Fibroblast of gingiva (primary cell): ENCODE measurements at regions not wholly inside any gene's neighbourhood (a gene's known extent, or its start where the extent isn't known, plus 50 kb on each side); places are given as distances from the start of the nearest gene placed in this dataset.

Experiments
- DNase-seq: peaks from one replicate; pipeline ENCODE4 v3.0.0-alpha.2; 2011; ENCODE audit warnings: low read depth

- no peak for DNase-seq
These were observed 346.5 kb downstream of the TNS1 start for GRCh38 chr2:217656316-217656715.

DNA sequence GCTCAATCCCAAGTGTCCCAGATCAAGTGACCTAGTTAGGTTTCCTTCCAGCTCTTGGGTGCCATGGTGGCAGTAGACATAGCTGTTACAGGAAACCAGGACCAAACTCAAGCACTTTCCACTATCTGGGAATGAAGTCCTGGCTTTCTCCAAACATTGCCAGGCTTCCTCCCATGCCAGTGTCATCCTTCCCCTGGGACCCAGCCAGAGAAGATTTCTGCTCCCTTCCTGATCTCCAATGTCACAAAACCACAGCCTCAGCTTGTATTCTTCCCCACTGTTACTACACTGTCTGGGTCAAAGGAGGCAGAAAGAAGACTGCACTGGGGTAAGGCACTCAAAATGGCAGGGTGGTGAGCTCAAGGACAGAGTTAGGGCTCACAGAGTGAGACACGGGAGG is 347.1 kb downstream of the TNS1 start:
- no peak for DNase-seq

DNA sequence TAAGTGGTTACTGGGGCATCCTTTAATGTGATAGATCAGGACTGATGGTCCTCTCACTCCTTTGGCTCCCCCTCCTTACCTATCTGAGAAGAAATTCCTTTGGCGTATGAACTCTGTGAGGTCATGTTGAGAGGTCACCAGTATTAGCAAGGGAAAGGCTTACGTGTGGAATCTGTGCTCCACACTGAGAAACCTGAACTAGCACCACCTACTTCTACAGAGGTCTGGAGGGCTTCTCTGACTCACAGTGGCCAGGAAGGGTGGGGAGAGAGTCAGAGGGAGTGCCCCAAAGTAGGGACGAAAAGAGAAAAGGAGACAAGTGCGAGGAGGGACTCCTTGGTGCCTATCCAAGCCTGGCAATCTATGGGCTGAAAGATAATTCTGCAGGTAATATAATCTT is 348.6 kb downstream of the TNS1 start:
- DNase-seq = no peak

DNA sequence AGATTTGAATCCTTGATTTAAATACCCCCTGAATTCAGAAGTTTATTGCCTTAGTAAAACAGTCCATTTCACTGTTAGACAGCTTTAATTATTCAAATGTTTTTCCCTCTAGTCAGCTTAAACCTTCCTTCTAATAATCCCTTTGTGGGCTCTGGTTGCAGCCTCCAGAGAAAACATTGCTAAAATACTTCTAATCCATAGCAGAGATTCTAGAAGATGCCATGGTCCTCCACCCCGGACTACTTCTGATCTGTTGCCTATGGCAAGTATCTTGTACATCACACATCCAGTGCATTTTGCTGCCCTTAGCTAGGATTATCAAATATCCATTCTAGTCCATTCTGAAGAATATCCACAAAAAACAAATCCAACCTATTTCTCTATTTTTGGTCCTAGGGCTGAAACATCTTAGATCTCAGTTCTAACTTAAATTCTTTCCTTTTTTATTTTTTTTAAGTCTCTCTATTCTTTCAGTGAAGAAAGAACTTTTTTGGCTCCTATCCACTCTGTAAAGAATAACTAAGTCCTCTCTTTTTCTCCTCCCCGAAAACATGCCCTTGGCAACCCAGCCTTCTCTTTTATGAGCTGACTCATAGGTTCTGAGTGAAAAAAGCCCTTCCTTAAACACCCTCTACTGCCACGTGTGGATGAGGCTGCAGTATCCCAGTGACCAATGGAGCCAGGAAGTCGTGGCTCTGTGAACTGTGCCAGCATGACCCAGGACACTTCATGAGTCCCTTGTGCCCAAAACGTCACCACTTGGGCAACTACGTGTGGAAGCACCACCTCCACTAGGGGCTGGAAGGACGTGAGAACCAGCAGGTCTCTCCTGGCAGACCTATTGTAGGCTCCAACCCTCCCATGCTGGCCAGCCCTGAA is 349.8 kb downstream of the TNS1 start:
- DNase-seq = peak; percentile 81

- peak; percentile 43 for DNase-seq
These were observed 352.0 kb downstream of the TNS1 start for GRCh38 chr2:217650716-217651360.

DNA sequence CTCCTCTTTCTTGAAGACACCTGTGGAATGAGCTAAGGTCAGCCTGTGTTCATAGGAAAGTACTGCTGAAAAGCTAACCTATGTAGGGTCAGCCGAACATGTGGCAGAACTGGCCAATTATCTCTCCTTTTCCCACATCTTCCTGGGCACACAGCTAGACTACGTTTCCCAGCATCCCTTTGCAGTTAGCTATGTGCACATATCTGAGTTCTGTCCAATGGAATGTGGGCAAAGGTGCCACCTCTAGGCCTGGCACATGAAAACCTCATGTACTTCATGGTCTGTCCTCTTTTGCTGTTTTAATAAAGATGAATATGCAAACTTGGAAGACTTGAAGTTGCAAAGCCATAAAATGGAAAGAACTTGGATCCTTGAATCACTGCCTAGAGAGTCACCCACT is 352.6 kb downstream of the TNS1 start:
- DNase-seq = no peak

DNA sequence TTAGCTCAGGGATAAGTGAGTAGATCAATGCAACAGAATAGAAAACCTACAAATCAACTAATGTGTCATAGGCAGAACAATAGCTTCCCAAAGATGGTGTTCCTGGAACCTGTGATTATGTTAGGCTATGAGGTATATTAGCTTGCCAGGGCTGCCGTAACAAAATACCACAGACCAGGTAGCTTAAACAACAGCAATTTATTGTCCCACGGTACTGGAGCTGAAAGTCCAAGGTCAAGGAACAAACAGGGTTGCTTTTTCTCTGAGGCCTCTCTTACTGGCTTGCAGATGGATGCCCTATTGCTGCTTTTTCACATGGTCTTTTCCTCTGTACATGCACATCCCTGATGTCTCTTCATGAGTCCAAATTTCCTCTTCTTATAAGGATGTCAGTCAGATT is 354.9 kb downstream of the TNS1 start:
- DNase-seq = no peak

- DNase-seq = no peak
These were observed 355.6 kb downstream of the TNS1 start for GRCh38 chr2:217647226-217647625.

GRCh38 chr2:217645896-217646295 is 356.9 kb downstream of the TNS1 start:
- DNase-seq = no peak

DNA sequence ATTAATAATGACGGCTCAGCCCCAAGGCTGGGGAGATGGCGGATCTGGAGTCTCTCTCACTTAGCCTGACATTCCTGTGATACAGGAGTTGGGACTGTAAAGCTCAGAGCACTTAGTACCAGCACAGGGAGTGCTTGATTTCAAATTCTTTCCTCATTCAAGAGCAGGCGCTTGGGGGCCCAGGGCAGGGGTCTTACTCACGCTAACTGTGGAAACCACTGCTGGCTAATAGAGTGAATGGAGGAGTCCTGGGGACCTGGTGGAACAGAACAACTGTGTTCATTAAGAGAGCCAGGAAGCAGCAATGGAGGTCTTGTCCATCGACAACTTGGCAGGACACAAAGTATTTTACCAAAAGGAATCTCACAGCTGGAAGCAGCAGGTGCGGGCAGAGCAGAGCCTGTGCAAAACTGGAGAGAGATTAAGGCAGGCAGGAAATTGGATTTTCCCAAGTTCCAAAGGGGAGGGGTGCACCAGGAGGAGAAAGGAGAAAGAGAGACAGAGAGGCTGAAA is 358.9 kb downstream of the TNS1 start:
- no peak for DNase-seq

- no peak for DNase-seq
These were observed 359.9 kb downstream of the TNS1 start for GRCh38 chr2:217642944-217643343.

DNA sequence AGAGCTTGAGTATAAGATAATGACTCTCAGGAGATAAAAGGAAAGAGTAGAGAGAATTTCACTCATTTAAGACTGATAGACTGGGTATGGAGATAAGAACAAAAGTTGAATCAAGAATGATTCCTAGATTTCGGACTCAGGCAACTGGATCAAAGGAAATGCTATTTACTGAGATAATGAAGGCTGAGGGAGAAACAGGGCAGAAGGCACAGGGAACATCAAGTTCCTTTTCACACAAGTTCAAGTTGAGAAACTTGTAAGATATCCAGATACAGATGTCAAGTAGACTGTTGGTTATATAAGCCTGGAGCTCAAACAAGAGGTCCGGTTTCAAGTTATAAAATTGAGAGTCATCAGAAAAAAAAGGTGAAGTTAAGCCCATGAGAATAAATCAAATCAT is 360.8 kb downstream of the TNS1 start:
- no peak for DNase-seq

DNA sequence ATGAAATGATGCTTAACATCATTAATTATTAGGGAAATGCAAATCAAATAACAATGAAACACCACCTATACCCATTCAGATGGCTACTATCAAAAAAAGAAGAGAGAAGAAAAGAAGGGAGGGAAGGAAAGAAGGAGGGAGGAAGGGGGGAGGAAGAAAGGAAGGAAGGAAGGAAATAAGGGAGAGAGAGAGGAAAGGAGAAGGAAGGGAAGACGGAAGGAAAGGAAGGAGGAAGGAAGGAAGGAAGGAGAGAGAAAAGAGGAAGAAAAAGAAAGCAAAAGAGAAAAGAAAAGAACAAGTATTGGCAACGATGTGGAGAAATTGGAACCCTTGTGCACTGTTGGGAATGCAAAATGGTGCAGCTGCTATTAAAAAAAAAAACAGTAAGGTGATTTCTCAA is 363.3 kb downstream of the TNS1 start:
- no peak for DNase-seq

DNA sequence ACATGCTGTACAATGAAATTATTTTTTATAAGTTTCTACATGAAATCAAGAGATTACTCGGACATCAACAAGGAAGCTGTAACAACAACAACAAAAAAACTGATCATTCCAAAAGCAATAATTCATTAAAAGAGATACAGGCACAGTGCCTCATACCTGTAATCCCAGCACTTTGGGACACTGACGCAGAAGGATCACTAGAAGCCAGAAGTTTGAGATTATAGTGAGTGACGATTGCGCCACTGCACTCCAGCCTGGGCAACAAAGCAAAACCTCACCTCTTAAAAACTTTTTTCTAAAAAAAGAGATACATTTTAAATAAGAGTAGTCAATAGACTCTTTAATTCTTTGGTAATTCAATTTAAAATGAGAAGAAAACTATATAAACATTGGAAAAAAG is 364.3 kb downstream of the TNS1 start:
- DNase-seq = no peak

DNA sequence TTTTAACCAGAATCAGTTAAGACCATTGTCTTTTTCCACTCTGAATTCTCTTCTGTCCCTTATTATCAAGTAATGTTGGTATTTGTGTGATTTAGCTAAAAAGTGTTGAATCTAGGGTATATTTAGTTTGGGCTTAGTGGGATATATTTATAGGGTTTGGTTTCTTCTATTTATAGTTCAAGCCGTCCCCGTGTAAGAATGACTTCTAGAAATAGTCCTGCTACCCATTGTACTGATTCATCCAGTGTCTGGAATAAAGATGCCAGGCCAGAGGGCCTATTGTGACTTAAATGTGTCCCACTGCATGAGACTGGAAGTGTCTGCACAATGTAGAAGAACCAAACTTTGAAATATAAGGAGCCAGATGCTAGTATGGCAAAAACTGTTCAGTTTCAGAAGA is 364.8 kb downstream of the TNS1 start:
- DNase-seq = no peak

GRCh38 chr2:217636991-217637561 is 365.7 kb downstream of the TNS1 start:
- DNase-seq = no peak

DNA sequence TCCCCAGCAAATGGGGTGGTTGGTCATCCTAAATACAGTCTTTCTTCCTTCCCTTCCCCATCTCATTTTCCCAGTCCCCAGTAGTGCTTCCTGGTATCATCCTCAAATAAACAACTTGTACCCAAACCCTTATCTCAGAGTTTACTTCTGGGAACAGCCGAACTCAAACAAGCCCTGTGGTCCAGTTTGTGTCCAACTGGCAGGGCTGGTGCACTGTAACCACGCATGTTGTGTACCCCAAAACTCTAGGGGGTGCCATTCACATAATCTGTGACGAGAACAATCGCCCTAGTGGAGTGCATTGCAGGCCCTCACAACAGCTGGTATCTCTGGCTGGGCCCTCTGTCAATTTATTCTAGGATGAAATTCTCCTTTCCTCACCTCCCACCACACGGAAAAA is 366.2 kb downstream of the TNS1 start:
- DNase-seq = no peak

GRCh38 chr2:217634871-217635270 is 367.9 kb downstream of the TNS1 start:
- no peak for DNase-seq

GRCh38 chr2:217632043-217632442 is 370.8 kb downstream of the TNS1 start:
- no peak for DNase-seq

DNA sequence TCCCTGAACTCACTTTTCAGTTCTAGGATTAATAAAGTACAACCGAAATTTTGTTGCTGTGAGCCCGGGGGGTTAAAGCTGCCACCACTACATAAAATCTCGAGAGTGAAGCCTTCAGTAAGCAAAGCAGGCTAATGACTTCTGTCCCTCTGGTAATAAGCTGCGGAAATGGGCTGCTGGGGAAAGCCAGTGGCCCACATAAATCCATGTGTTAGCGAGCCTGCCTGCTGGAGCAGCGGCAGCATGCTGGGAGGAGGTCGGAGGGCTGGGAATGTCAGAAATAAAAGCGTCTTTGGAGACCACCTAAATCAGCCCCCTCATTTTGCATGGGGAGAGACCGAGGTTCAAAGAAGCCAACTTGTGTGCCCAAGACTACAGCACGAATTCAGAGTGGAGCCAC is 371.7 kb downstream of the TNS1 start:
- DNase-seq = no peak

DNA sequence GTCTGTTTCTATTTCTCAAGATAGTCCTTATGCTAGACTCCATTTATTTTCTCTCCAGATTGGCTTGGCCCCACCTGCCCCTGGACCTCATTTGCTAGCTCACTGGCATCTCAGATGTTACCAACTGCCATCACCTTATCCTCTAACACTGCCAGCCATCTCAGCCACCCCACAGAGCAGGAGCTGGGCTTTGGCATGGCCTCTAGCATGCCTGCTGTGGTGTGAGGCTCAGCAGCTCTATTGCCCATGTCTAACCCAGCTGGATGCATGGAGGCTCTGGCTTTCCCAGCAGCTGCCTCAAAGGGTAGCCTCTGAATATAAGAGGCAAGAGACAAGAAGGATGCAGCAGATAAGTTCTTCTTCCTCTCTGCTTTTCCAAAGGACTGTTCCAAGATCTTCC is 373.4 kb downstream of the TNS1 start:
- no peak for DNase-seq

DNA sequence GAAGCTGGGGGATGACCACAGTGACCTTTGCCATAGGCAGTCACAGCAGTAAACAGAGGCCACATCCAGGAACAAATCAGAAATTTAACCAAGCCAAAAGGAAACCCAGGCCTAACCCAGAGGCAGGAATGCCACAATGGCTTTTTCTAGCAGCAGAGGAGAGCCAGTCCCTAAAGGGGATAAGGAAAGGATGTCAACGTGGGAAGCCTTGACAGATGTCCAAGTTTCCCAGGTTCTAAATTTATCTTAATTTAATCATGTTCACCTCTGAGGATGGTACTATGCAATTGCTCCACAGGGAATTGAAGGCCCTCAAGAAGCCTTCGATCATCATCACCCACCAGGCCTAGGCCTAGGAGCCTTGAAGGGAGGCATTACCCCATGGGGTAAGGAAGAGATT is 374.7 kb downstream of the TNS1 start:
- no peak for DNase-seq

- DNase-seq = no peak
These were observed 375.9 kb downstream of the TNS1 start for GRCh38 chr2:217626926-217627325.
